NCI-H345 treated with DMSO at 0.1 percent for 48 hours (cell line): ENCODE measurements at regions not wholly inside any gene's neighbourhood (a gene's known extent, or its start where the extent isn't known, plus 50 kb on each side); places are given as distances from the start of the nearest gene placed in this dataset.
A peak's percentile ranks its signal among the peaks of the same experiment; 100 is the strongest.
"Not testable (repeated sequence)": the region's sequence is repeated elsewhere in the genome, so short reads cannot be mapped to it uniquely, and the experiment has no call there.

Source experiments
- DNase-seq: peaks from one replicate; lab custom pipeline; 2025; ENCODE audit not compliant: unreplicated experiment; lab: John Stamatoyannopoulos, UW

DNA sequence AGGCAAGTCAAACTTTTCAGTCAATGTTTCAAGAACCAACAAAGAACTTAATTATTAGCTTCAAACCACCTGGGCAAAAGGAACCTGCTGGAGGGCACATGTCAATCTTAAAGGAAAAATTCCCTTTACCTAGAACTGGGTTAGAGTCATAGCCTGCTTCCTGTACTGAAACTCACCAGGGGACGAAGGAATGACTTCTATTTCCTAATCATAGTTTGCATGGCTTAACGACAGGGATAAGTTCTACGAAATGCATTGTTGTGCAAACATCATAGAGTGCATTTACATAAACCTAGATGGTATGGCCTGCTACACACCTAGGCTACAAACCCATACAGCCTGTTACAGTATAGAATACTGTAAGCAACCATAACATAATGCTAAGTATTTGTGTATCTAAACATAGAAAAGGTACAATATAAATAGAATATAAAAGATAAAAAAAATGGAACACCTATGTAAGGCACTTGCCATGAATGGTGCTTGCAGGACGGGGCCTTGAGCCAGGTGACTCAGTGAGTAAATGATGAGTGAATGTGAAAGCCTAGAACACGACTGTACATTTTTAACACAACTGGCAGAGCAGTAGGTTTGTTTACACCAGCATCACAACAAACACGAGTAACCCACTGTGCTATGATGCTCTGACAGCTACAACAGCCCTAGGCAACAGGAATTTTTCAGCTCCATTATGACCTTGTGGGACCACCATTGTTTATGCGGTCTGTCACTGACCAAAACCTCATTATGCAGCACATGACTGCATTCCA, 234.9 kb upstream of the CAND1 start:
- DNase-seq, result peak; percentile 93

DNA sequence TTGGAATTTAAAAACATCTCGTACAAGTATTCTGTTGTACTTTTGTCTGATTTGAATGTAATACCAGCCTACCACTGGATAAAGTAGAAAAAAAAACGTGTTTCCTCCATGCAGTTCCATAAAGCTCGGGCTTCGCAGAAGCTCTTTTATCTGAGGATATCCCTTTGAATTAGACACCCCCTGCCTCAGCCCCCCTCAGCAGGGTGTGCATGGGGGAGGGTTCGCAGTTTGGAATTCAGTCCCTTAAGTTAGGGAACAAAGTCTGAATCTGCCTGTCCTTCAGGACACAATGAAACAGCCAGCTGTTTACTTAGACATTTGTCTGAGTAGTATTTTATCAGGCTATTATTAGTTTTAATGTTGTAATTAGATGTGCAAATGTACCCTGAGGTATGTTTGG, 234.0 kb upstream of the CAND1 start:
- DNase-seq, result no peak

DNA sequence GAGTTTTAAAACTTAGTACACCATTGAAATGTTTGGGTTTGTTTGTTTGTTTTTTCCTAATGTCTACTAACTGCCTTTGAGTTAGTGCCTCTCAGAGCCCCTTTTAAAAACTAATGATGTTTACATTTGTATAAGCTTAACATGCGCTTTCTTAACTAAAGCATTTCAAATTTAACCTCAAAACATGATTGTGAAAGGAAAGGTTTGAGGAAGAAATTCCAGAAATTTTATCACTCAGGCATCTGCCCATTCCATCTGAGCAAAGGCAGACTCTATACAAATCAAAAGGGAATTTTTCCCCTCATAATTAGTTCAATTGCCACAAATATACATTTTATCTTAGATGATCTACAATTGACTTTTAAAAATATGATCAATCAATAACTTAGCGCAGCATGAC, 230.7 kb upstream of the CAND1 start:
- DNase-seq, result no peak

DNA sequence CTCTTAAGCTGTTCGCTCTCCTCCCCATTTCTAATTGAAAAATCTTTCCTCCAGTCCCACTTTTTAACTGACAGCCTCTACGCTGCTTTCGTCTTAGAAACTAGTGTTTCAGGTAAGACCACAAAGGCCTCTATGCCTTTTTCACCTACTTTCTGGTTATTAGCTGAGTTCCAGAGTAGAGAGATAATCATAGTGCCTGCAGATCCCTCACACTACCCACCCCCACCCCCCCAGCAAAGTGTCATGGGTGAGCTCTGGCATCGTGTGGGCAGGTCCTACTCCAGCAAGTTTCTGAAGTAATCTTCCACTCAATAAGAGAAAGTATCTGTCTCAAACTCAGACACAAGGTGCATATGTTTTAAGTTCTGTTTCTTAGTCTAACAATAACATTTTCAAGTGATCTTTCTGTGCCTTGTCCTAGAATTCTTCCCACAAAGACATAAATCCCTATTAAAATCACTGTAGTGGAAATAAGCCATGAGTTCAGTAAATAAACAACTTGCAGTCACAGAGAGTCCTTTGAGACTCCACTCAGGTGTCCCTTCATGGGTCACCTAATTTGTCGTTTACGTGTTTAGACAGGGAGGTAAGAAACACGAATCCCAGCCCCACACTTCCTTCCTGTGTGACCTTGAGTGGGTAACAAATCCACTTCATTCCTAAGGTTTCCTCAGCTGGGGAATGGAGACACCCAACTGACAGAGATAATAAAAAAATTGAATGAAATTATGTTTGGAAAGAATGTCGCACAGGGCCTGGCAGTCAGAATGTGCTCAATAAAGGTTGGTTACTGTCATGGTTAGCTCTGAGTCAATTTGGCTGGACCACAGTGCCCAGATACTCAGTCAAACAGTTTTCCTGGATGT, 228.9 kb upstream of the CAND1 start:
- no peak for DNase-seq

DNA sequence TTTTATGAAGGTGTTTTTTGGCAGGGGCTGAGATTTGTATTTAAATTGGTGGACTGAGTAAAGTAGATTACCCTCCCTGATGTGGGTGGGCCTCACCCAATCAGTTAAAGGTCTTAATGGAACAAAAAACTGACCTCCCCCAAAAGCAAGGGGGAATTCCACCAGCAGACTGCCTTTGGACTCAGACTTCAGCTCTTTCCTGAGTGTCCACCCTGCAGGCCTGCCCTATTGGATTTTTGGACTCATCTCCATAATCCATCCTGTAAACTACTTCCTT, 228.4 kb upstream of the CAND1 start:
- DNase-seq, result no peak

DNA sequence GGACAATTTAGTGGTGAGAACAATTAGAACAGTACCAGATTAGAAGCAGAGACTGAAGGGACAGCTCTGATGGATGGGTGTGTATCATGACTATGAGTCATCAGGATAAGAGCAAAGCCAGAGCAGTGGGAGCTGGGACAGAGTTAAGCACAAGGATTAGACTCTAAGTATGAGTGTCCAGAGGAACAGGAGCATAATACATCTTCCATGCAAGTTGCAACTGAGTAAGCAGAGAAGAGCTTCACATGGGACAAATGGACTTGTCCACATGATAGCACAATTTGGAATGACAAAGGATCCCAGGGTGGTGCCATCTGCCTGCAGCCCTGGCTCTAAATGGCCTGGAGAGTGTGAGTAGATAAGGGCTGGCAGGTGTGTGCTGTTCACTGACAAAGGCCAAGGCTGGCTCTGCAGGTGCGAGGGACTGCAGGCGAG, 226.4 kb upstream of the CAND1 start:
- peak; percentile 98 for DNase-seq

DNA sequence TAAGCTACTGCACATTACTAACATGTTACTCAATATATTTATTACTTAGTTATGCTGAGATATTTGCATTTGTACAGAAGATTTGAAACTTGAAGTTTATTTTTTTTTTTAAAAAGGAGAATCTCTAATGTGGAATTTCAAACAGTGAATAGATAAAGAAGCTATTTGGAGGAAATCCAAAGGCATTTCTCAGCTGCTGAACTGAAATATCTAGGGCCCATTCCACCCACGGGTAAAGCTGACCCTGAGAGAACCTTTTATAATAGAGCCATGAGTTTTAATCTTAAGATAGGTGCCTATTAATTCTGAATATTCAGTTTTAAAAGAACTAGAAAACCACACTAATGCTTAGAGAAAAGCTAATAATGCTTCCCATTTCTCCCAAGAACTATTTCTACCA, 225.4 kb upstream of the CAND1 start:
- DNase-seq, result no peak

DNA sequence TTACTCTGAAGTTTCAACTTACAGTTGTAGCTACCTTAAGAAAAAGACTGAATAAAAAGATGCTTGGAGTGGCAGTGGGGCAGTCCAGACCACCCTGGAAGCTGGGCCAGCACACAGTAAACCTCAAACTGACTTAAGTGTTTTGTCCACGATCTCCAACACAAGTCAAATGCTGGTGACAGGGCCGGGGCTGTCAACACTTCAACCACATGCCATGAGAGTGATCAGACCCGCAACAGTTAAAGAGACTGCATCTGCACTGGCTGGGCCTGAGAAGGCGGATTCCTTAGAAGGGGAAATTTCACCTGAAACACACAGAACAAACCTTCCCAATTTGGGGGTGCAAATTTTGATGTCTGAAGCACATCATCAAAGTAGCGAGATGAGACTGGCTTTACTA, 223.5 kb upstream of the CAND1 start:
- no peak for DNase-seq

DNA sequence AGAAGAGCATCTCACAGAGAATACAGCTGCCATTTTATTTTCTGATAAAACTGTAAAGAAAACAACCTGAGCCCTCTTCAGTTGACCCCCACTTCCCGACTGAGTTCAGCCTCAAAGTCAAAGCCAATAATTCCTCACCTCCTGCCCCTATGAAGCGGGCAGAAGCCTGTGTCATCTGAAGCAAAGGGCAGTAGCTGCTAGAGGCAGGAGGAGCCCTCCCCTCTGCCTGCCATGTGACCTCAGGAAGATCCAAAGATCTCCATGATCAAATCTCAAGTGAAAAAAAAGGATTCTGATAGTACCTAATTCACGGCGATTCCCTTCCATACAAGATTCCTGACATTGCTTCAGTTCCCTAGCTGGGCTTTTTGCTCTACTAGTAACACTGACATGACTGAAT, 223.1 kb upstream of the CAND1 start:
- no peak for DNase-seq

DNA sequence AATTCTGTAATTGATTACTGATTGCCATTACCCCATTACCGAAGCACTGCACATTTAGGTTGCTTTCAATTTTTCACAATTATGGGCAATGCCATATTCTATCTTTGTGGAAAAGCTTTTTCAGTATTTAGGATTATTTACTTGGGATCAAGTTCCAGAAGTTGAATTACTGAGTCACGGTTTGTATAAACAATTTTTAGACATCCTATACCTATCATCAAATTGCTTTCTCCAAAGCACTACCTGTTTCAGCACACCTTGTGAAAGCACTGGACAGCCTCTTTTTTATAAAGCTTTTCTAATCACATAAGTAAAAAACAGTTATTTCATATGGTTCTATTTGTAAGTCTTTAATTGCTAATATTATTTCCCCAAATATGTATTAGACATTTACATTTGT, 221.5 kb upstream of the CAND1 start:
- DNase-seq, result no peak

DNA sequence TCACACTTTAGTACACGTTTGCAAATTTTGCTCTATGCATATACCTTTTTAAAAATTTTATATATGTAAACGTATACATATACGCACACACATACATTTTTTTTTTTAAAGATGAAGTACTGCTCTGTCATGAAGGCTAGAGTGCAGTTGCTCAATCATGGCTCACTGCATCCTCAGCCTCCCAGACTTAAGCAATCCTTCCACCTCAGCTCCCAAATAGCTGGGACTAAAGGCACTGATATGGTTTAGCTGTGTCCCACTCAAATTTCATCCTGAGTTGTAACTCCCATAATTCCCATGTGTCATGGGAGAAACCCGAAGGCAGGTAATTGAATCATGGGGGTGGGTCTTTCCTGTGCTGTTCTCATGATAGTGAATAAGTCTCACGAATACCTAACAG, 220.8 kb upstream of the CAND1 start:
- no peak for DNase-seq

DNA sequence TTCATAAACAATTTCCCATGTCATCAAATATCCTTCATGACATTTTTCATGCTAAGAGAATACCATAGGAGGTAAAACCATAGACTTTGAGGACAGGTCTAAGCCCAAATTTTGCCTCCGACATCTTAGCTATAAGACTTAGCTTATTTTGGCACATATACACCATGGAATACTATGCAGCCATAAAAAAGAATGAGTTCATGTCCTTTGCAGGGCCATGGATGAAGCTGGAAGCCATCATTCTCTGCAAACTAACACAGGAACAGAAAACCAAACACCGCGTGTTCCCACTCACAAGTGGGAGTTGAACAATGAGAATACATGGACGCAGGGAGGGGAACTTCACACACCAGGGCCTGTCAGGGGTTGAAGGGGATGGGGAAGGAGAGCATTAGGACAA, 220.0 kb upstream of the CAND1 start:
- DNase-seq, result not testable (repeated sequence)

DNA sequence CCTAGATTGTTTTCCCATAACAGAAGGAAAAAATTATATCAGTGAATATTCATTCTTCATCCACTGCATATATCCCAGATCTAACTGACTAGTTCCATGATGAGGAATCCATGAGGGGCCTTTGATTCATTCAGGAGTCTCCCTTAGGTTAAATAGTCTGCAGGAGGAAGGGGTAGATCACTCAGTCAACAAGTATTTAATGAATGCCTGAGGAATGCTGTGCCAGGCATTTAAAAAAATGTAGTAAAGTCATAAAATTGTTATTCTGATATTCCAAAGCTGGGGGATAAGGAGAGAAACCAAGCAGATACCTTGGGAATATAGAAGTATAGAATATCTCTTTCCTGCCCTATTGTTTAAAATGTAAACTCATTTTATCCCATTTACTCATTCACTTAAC, 216.2 kb upstream of the CAND1 start:
- DNase-seq, result no peak

DNA sequence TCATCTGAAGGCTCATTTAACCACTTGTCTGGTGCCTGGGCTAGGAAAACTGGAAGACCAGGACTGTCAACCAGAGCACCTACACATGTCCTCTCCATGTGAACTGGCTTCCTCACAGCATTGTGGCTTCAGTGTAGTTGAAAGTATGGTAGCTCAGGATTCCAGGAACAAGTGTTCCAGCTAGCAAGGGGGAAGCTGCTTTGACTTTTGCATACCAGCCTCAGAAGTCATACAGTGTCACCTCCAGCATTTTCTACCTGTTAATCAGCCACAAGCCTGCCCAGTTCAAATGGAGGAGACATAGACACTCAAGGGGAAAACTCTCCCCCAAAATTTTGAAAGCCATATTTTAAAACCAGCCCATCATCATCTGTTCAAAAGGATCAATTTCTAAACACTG, 212.8 kb upstream of the CAND1 start:
- DNase-seq, result no peak

DNA sequence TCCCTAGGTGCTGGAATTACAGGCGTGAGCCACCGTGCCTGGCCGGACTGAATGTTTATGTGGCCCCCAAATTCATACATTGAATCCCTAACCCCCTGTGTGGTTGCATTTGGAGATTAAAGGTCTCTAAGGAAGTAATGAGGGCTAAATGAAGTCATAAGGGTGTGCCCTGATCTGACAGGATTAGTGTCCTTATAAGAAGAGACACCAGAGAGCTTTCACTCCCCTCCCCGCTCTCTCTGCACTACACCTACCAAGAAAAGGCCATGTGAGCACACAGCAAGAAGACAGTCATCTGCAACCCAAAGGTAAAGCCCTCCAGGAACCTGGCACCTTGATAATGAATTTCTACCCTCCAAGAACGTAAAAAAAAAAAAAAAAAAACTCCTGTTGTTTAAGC, 212.1 kb upstream of the CAND1 start:
- no peak for DNase-seq

DNA sequence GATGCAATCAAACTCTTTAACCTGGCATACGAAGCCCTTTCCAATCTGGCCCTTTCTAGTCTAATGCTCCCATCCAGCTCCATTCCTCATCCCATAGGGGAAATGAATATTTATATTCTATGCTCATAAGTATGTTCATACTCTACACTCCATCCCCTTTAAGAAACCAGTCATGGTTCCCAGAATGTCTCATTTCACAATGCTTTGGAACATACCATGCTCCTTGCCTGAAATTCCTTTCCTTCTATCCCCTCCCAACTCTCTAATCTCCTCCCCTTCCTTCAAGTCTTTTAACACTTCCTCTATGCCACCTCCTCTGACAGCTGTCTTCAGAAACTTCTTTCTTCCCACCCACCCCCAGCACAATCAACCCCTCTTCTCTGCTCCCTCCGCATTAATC, 207.0 kb upstream of the CAND1 start:
- no peak for DNase-seq

DNA sequence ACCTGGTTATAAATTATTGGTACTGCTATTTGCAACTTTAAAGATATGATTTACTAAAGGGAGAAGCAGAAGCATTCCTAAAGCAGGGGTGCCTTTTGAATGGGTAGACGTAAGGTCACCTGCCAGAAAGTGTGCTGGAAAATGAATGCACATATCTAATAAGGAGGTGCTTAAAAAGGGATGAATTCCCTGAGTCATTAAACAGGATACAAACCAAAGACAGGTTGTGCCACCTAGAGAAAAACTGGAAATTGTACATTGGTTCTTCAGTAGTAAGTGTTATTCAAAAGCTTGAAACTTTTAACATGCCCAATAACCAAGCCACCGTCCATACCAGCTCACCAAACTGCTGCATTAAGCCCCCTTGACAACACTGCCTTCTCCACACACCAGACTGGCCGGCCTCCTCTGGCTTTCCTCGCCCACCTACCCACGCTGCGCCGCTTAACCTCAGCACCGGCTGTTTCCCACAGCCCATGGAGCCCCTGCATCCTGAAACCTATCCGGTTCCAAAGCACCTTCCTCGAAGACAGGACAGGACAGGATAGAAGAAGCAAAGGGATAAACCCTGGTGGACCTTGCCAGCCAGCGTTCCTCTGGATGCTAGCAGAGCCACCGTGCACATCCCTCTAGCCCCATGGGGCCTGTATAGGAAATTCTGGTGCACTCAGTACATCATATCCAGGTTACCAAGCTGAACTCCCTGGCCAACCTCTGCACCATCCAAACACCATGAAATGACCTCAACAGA, 201.5 kb upstream of the CAND1 start:
- DNase-seq, result peak; percentile 41

DNA sequence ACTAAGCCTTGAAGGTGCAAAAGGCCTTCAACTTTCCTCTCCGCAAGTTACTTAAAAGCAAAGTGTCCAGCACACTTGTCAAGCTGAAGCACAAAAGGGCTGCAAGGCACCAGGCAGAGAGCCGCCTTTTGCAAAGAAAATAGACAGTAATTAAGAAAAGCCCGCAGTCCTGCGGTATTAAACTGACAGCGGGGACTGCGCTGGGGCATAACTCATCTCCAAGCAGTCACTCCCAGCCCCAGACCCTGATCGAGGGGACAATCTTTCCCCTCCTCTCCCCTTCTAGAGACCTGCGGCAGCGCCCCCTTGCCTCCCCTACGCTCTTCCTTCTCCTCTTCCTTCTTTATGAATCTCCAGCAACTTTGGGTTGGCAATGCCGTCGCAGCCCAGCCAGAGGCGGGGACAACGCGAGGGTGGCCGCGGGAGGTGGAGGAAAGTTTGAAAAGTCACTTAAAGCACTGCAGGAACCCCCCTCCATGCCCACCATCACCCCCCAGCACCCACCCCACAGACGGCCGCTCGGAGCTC, 200.9 kb upstream of the CAND1 start:
- DNase-seq, result no peak

DNA sequence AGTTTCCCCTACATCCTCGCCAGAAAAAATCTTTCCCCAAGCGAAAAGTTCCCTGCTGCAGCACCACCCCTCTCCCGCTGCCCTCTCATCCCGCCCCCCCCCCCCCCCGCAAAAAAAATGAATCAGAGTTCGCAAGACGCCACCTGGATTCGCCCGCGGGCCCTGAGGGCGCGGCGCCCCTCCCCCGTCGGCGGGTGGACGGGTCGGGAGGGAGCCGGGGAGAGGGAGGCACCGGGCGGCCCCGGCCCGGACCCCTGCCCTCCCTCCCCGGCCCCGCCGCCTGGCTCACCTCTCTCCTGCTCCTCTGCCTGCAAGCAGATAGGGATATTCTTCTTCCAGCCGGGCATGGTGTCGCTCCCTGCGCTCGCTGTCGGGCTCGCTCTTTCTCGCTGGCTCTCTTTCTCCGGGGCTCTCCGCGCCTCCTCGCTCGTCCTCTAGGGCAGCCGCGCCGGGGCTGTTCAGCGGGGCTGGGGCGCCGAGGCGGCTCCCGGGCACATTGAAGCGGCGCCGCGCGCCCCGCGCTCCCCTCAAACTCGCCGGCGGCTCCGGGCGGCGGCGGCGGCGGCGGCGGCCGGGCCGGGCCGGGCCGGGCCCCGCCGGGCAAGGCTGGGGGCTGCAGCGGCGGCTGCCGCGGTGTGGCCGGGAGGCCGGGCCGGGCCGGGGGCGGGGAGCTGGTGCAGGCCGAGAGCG, 200.3 kb upstream of the CAND1 start:
- DNase-seq, result no peak

DNA sequence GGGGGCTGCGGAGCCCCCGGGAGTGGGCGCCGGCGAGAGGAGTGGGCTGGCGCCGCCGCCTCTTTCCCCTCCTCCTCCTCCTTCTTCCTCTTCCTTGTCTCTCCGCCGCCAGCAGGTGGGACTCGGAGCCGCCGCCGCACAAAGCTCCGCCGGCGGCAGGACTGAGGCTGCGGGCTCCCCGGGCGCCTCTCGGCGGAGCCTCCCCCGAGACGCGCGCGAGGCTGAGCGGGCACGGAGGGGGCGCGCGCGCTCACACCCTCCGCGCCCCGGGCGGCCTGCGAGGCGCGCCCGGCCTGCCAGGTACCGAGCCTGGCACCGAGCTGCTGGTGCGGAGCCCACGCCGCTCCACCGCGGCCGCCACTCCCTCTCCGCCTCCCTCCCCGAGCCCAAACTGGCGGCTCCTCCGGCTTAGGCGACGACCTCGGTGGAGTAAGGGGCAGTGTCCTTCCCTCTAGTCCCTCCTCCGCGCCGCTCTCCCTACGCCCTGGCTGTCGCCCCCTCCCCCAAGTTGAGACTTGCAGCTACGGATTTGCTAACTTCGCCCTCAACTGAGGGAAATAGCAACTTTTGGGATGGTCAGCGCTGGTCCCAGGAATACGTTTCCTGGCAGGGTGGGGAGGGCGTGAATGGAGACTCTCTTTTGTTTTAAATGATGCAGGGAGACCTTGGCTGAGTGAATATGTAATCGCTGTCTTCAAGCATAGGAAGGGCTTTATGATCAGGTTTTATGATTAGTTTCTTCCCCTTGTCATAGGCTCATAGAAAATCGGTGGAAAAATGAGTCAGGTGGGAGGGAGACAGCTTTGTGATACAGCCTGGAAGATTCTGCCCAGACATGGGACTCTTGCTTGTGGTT, 199.5 kb upstream of the CAND1 start:
- DNase-seq, result no peak
